K562 (cell line): ENCODE measurements at regions not wholly inside any gene's neighbourhood (a gene's known extent, or its start where the extent isn't known, plus 50 kb on each side); places are given as distances from the start of the nearest gene placed in this dataset.

Experiments
- ATAC-seq: fragments of 200-7000 bp; cut with Tn5 transposase; 3 replicates; pipeline ENCODE4 v1.9.1; 2020; ENCODE audit warnings: moderate library complexity
- BruUV-seq: library from RNA; stranded (reverse); fragments of 400-500 nt; replicated peaks from 2 replicates; lab custom pipeline; 2021; lab: Mats Ljungman, UMichigan
- CTCF ChIA-PET: fragments of 300-600 bp; formaldehyde crosslinking; extraction: SDS; loops from one replicate; lab custom pipeline; 2021; ENCODE audit warnings: low intra/inter-chr PET ratio; lab: Yijun Ruan, JAX
- POLR2A ChIA-PET: fragments of 300-600, 350-650 bp; sonication (Branson Sonifier 250); formaldehyde crosslinking; extraction: SDS; loops from one replicate; lab custom pipeline; 2021; ENCODE audit warnings: antibody characterized with exemption, inconsistent platforms; lab: Yijun Ruan, JAX
- DNase-seq, 4 experiments: peaks; one replicate each; pipeline versions ENCODE4 v3.0.0 to v3.0.0-alpha.2; 2011 to 2018; ENCODE audit warnings: low spot score in 3 of 4, mixed read lengths in 3 of 4; ENCODE audit errors: extremely low read depth in 1 of 4
- FAIRE-seq: peaks from 2 replicates; lab custom pipeline; 2011; peaks lifted over from hg19 to GRCh38; lab: Jason Lieb, UNC
- H2AFZ ChIP-seq: 2 replicates; pipeline ENCODE4 v1.6.0; 2011; ENCODE audit warnings: low read depth, low read length, control low read depth, inconsistent platforms
- H3K27ac ChIP-seq: fragments of 200-600 bp; 3 replicates; pipeline ENCODE4 v1.8.0; 2011; ENCODE audit warnings: low read depth, mild to moderate bottlenecking, control low read depth, inconsistent platforms, low read length, moderate library complexity, mixed read lengths; ENCODE audit errors: extremely low read depth
- H3K27me3 ChIP-seq, 2 experiments: fragments of 300-600 bp in 1 of 2; 2 replicates in 1 of 2; 3 replicates in 1 of 2; pipeline versions ENCODE4 v1.6.0 to v1.8.0; 2011; ENCODE audit warnings: inconsistent platforms in 2 of 2, low read length in 2 of 2, mild to moderate bottlenecking in 1 of 2, mixed read lengths in 1 of 2, moderate library complexity in 1 of 2; ENCODE audit not compliant: control insufficient read depth in 2 of 2, insufficient read depth in 2 of 2
- H3K36me3 ChIP-seq: fragments of 300-600 bp; 3 replicates; pipeline ENCODE4 v1.8.0; 2011; ENCODE audit warnings: mild to moderate bottlenecking, low read length, inconsistent platforms; ENCODE audit not compliant: control insufficient read depth, insufficient read depth
- H3K4me1 ChIP-seq, 2 experiments: fragments of 200-600 bp in 1 of 2; replicated peaks in 1 of 2; 2 replicates in 1 of 2; 3 replicates in 1 of 2; pipeline versions ENCODE4 v1.5.1 to v1.8.0; 2011; ENCODE audit warnings: inconsistent platforms in 2 of 2, low read length in 2 of 2, mild to moderate bottlenecking in 1 of 2, mixed read lengths in 1 of 2, moderate library complexity in 1 of 2; ENCODE audit not compliant: control insufficient read depth in 2 of 2, insufficient read depth in 2 of 2
- H3K4me2 ChIP-seq: 2 replicates; pipeline ENCODE4 v1.6.1; 2011; ENCODE audit warnings: low read length, control low read depth, inconsistent platforms, mixed read lengths; ENCODE audit not compliant: insufficient read depth
- H3K4me3 ChIP-seq: fragments of 200-600 bp; sonication (generic), shearing (Covaris generic); 2 replicates; pipeline ENCODE4 v1.5.1; 2016; ENCODE audit warnings: control low read depth, inconsistent platforms
- H3K79me2 ChIP-seq: fragments of 200-600 bp; 3 replicates; pipeline ENCODE4 v1.8.0; 2011; ENCODE audit warnings: low read length, inconsistent platforms; ENCODE audit not compliant: control insufficient read depth, insufficient read depth
- H3K9ac ChIP-seq, 2 experiments: 2 replicates each; pipeline versions ENCODE4 v1.6.0 to v1.6.1; 2011; ENCODE audit warnings: low read depth in 2 of 2, low read length in 2 of 2, control low read depth in 1 of 2, inconsistent platforms in 1 of 2, mild to moderate bottlenecking in 1 of 2, mixed read lengths in 1 of 2; ENCODE audit not compliant: insufficient read depth in 1 of 2
- H3K9me1 ChIP-seq: one replicate; pipeline ENCODE4 v1.6.0; 2011; ENCODE audit warnings: inconsistent platforms, mild to moderate bottlenecking, low read length, moderate library complexity; ENCODE audit not compliant: control insufficient read depth, insufficient read depth
- H3K9me3 ChIP-seq: replicated peaks from 2 replicates; pipeline ENCODE4 v1.5.1; 2011; ENCODE audit warnings: low read depth, low read length, inconsistent platforms; ENCODE audit not compliant: control insufficient read depth, insufficient read depth
- H4K20me1 ChIP-seq: replicated peaks from 2 replicates; pipeline ENCODE4 v1.6.1; 2011; ENCODE audit warnings: low read length, inconsistent platforms, mixed read lengths; ENCODE audit not compliant: control insufficient read depth, insufficient read depth
- EP400 ChIP-seq: fragments of 450-650 bp; IDR thresholded peaks from 2 replicates; pipeline ENCODE4 v1.6.1; 2017; ENCODE audit warnings: antibody characterized with exemption, mild to moderate bottlenecking, moderate library complexity
- KAT2B ChIP-seq: IDR thresholded peaks from one replicate; pipeline ENCODE4 v1.6.1; 2012; ENCODE audit warnings: low read depth, mild to moderate bottlenecking, control low read depth, inconsistent platforms, low read length, moderate library complexity
- MBD2 ChIP-seq: sonication (generic); IDR thresholded peaks from 2 replicates; pipeline ENCODE4 v1.6.1; 2016; ENCODE audit warnings: low read depth, borderline replicate concordance
- MLX ChIP-seq, 2 experiments: fragments of 450-650 bp in 1 of 2; sonication (generic) in 1 of 2; formaldehyde crosslinking; conservative IDR thresholded peaks; 2 replicates each; pipeline versions ENCODE4 v1.4.0 to v1.8.1; 2020 to 2022; ENCODE audit warnings: mild to moderate bottlenecking in 1 of 2, missing genetic modification reagents in 1 of 2
- SMAD1 ChIP-seq: fragments of 150-350 bp; IDR thresholded peaks from 2 replicates; pipeline ENCODE4 v1.6.1; 2014; ENCODE audit warnings: low read length, low read depth; ENCODE audit not compliant: partially characterized antibody
- ZNF197 ChIP-seq: fragments of 200-800 bp; sonication (Bioruptor generic); IDR thresholded peaks from 2 replicates; pipeline ENCODE4 v1.6.1; 2016; ENCODE audit warnings: low read depth, missing genetic modification characterization, missing compliant biosample characterization
- WGBS: fragments of 100-300 bp; shearing (Covaris generic); methylation state at CpG from one replicate; pipeline ENCODE4 v1.1.6; 2016; ENCODE audit warnings: low coverage, mixed read lengths; ENCODE audit not compliant: insufficient coverage; ENCODE audit errors: missing lambda C conversion rate; 5-methylcytosine and 5-hydroxymethylcytosine counted together
- in situ Hi-C: fragments of 300-500 bp; cut with MboI; formaldehyde crosslinking; loops from 4 replicates; pipeline ENCODE4 v1.15.0; 2018; ENCODE audit warnings: inconsistent platforms, mixed read lengths
- intact Hi-C: fragments of 100-400 bp; cut with micrococcal nuclease; formaldehyde crosslinking; loops from 2 replicates; pipeline ENCODE4 v1.14.2; 2022

GRCh38 chr4:45241976-45242375 is 515.6 kb upstream of the GNPDA2 start:
- Histone ChIP-seq H3K4me1 (no peaks in the 10 kb centered on the region), H3K4me3 (no peak overlapping the region), H3K27me3 (no peaks in the 10 kb centered on the region), H3K27ac (no peak overlapping the region), H4K20me1 (no peaks in the 10 kb centered on the region), H3K9me1 (no peaks in the 10 kb centered on the region), H2AFZ (no peak overlapping the region), H3K36me3 (no peaks in the 10 kb centered on the region), H3K9ac (no peak overlapping the region), H3K9me3 (no peaks in the 10 kb centered on the region), H3K79me2 (no peaks in the 10 kb centered on the region), H3K4me2 (no peak overlapping the region)
- ChIA-PET CTCF (no interaction called here), POLR2A (no interaction called here)
- no peak for TF ChIP-seq EP400
- in situ Hi-C loops: no loop called here
- DNase-seq (no peak), FAIRE-seq (no peak), ATAC-seq (no peak)
- no TSS peak for BruUV-seq
- intact Hi-C loops: no loop called here

GRCh38 chr4:45229206-45229605 is 502.9 kb upstream of the GNPDA2 start:
- 0% methylated on average over 1 of the region's 1 CpG for WGBS
- no peaks in the 10 kb centered on the region for H3K9me1 ChIP-seq
- ChIA-PET POLR2A (no interaction called here), CTCF (no interaction called here)
- in situ Hi-C loops (no loop called here), intact Hi-C loops (no loop called here)
- ATAC-seq: no peak
- no peaks in the 10 kb centered on the region for H3K36me3 ChIP-seq
- no peak overlapping the region for H3K27ac ChIP-seq
- H3K9me3 ChIP-seq: peaks cover 2% of the 10 kb centered on the region; the same call in 1 of the 2 replicates
- H3K4me2 ChIP-seq: no peak overlapping the region
- TF ChIP-seq ZNF197 (no peak), SMAD1 (no peak), MLX (CRISPR knock-in tag; conservative IDR thresholded peaks at IDR 0.05) (no peak), MBD2 (no peak), KAT2B (no peak)
- H3K27me3 ChIP-seq: no peaks in the 10 kb centered on the region
- DNase-seq: no peak
- no peaks in the 10 kb centered on the region for H3K79me2 ChIP-seq
- FAIRE-seq: no peak
- H4K20me1 ChIP-seq: no peaks in the 10 kb centered on the region
- BruUV-seq: no TSS peak
- H3K4me3 ChIP-seq: no peak overlapping the region
- H2AFZ ChIP-seq: no peak overlapping the region
- no peaks in the 10 kb centered on the region for H3K4me1 ChIP-seq
- no peak overlapping the region for H3K9ac ChIP-seq
